H9 (cell line): ENCODE measurements at regions not wholly inside any gene's neighbourhood (a gene's known extent, or its start where the extent isn't known, plus 50 kb on each side); places are given as distances from the start of the nearest gene placed in this dataset.

ENCODE experiments used
- DNase-seq: peaks from one replicate; pipeline ENCODE4 v3.0.0-alpha.2; 2017
- H2AFZ ChIP-seq: one replicate; pipeline ENCODE4 v1.6.1; 2013; ENCODE audit warnings: mild to moderate bottlenecking, low read length, control low read depth, moderate library complexity
- H2AK5ac ChIP-seq: 2 replicates; pipeline ENCODE4 v1.6.1; 2013; ENCODE audit warnings: low read length, control low read depth, mixed read lengths; ENCODE audit not compliant: insufficient read length
- H2BK120ac ChIP-seq: one replicate; pipeline ENCODE4 v1.6.1; 2013; ENCODE audit warnings: low read depth, mild to moderate bottlenecking, low read length, control low read depth, inconsistent platforms; ENCODE audit not compliant: poor library complexity, severe bottlenecking
- H2BK12ac ChIP-seq: 2 replicates; pipeline ENCODE4 v1.6.1; 2013; ENCODE audit warnings: low read length, control low read depth, mixed read lengths, low read depth; ENCODE audit not compliant: insufficient read length
- H2BK15ac ChIP-seq: 2 replicates; pipeline ENCODE4 v1.6.1; 2013; ENCODE audit warnings: low read depth, low read length, control low read depth
- H2BK20ac ChIP-seq: one replicate; pipeline ENCODE4 v1.6.1; 2013; ENCODE audit warnings: low read depth, mild to moderate bottlenecking, low read length, control low read depth, inconsistent platforms; ENCODE audit not compliant: poor library complexity, severe bottlenecking
- H2BK5ac ChIP-seq: 2 replicates; pipeline ENCODE4 v1.6.1; 2013; ENCODE audit warnings: low read length, control low read depth, mixed read lengths; ENCODE audit not compliant: insufficient read length
- H3K14ac ChIP-seq: 2 replicates; pipeline ENCODE4 v1.6.1; 2013; ENCODE audit warnings: low read length, control low read depth; ENCODE audit not compliant: insufficient read depth
- H3K18ac ChIP-seq: 2 replicates; pipeline ENCODE4 v1.6.1; 2013; ENCODE audit warnings: low read depth, mild to moderate bottlenecking, mixed read lengths, low read length, control low read depth; ENCODE audit not compliant: insufficient read length
- H3K23ac ChIP-seq: 2 replicates; pipeline ENCODE4 v1.6.1; 2013; ENCODE audit warnings: low read length, control low read depth, mixed read lengths, low read depth; ENCODE audit not compliant: insufficient read length
- H3K23me2 ChIP-seq: 2 replicates; pipeline ENCODE4 v1.6.1; 2013; ENCODE audit warnings: low read depth, mild to moderate bottlenecking, mixed read lengths, low read length, control low read depth; ENCODE audit not compliant: insufficient read length, poor library complexity, severe bottlenecking
- H3K27ac ChIP-seq: 2 replicates; pipeline ENCODE4 v1.5.1; 2013; ENCODE audit warnings: low read length, control low read depth, mixed read lengths, low read depth; ENCODE audit not compliant: insufficient read length
- H3K27me3 ChIP-seq: 2 replicates; pipeline ENCODE4 v1.6.1; 2013; ENCODE audit warnings: low read length, control low read depth, inconsistent platforms; ENCODE audit not compliant: insufficient read depth
- H3K4ac ChIP-seq: 2 replicates; pipeline ENCODE4 v1.6.1; 2013; ENCODE audit warnings: low read depth, mild to moderate bottlenecking, control low read depth, inconsistent platforms, low read length, moderate library complexity
- H3K4me1 ChIP-seq: 2 replicates; pipeline ENCODE4 v1.6.1; 2013; ENCODE audit warnings: low read length, control low read depth, inconsistent platforms; ENCODE audit not compliant: insufficient read depth
- H3K4me2 ChIP-seq: 2 replicates; pipeline ENCODE4 v1.6.1; 2013; ENCODE audit warnings: low read length, control low read depth, mixed read lengths; ENCODE audit not compliant: insufficient read length, insufficient read depth
- H3K56ac ChIP-seq: 2 replicates; pipeline ENCODE4 v1.6.1; 2013; ENCODE audit warnings: low read depth, mild to moderate bottlenecking, mixed read lengths, low read length, control low read depth; ENCODE audit not compliant: insufficient read length
- H3K79me1 ChIP-seq: 2 replicates; pipeline ENCODE4 v1.6.1; 2013; ENCODE audit warnings: low read depth, mild to moderate bottlenecking, moderate library complexity, low read length, control low read depth, inconsistent platforms; ENCODE audit not compliant: insufficient read depth, poor library complexity, severe bottlenecking
- H3K79me2 ChIP-seq: 2 replicates; pipeline ENCODE4 v1.6.1; 2013; ENCODE audit warnings: low read length, control low read depth, inconsistent platforms; ENCODE audit not compliant: insufficient read depth
- H3K9ac ChIP-seq: 2 replicates; pipeline ENCODE4 v1.6.1; 2013; ENCODE audit warnings: low read length, control low read depth, mixed read lengths; ENCODE audit not compliant: insufficient read length; ENCODE audit errors: extremely low read depth
- H3K9me3 ChIP-seq: one replicate; pipeline ENCODE4 v1.6.1; 2013; ENCODE audit warnings: low read depth, low read length, inconsistent platforms; ENCODE audit not compliant: control insufficient read depth
- H3T11ph ChIP-seq: one replicate; pipeline ENCODE4 v1.6.1; 2013; ENCODE audit warnings: mild to moderate bottlenecking, low read length, control low read depth, inconsistent platforms
- H4K20me1 ChIP-seq: one replicate; pipeline ENCODE4 v1.6.1; 2013; ENCODE audit not compliant: control insufficient read depth, insufficient read length, insufficient read depth
- H4K5ac ChIP-seq: 2 replicates; pipeline ENCODE4 v1.6.1; 2013; ENCODE audit warnings: low read depth, mild to moderate bottlenecking, mixed read lengths, low read length, control low read depth; ENCODE audit not compliant: insufficient read length
- H4K8ac ChIP-seq: replicated peaks from 2 replicates; pipeline ENCODE4 v1.6.1; 2013; ENCODE audit warnings: low read length, control low read depth, mixed read lengths, low read depth; ENCODE audit not compliant: insufficient read length
- H4K91ac ChIP-seq: 2 replicates; pipeline ENCODE4 v1.6.1; 2013; ENCODE audit warnings: low read depth, mild to moderate bottlenecking, moderate library complexity, mixed read lengths, low read length, control low read depth; ENCODE audit not compliant: insufficient read length
- H3K27ac Mint-ChIP-seq, 3 experiments: 2 replicates in 2 of 3; 3 replicates in 1 of 3; pipeline ENCODE4 v1.8.0; 2020 to 2021; ENCODE audit warnings: mixed read lengths in 3 of 3, mild to moderate bottlenecking in 1 of 3, moderate library complexity in 1 of 3
- H3K27me3 Mint-ChIP-seq: 2 replicates; pipeline ENCODE4 v1.8.0; 2021; ENCODE audit warnings: low read depth, mild to moderate bottlenecking, moderate library complexity, mixed read lengths
- H3K36me3 Mint-ChIP-seq, 3 experiments: 2 replicates in 2 of 3; 3 replicates in 1 of 3; pipeline ENCODE4 v1.8.0; 2020 to 2021; ENCODE audit warnings: low read depth in 3 of 3, mixed read lengths in 3 of 3; ENCODE audit not compliant: insufficient read depth in 1 of 3
- H3K4me1 Mint-ChIP-seq, 2 experiments: 2 replicates each; pipeline ENCODE4 v1.8.0; 2020; ENCODE audit warnings: mixed read lengths in 2 of 2
- H3K4me3 Mint-ChIP-seq, 2 experiments: 2 replicates in 1 of 2; 3 replicates in 1 of 2; pipeline ENCODE4 v1.8.0; 2020 to 2021; ENCODE audit warnings: mild to moderate bottlenecking in 2 of 2, mixed read lengths in 2 of 2, moderate library complexity in 1 of 2
- H3K9me3 Mint-ChIP-seq, 2 experiments: 2 replicates in 1 of 2; 3 replicates in 1 of 2; pipeline ENCODE4 v1.8.0; 2020; ENCODE audit warnings: mild to moderate bottlenecking in 2 of 2, mixed read lengths in 2 of 2, moderate library complexity in 1 of 2
- WGBS: extraction: QIAGEN DNeasy Blood & Tissue Kit; methylation state at CpG from one replicate; pipeline ENCODE4 v1.1.7; 2013; ENCODE audit warnings: missing lambda C conversion rate, low lambda C conversion rate, mixed read lengths; ENCODE audit not compliant: insufficient read length; ENCODE audit errors: extremely low coverage; 5-methylcytosine and 5-hydroxymethylcytosine counted together
- TF ChIP-seq, protein P1 (sequence below): fragments of 200-600 bp; sonication (generic); conservative IDR thresholded peaks from 3 replicates; pipeline ENCODE4 v1.8.0; 2021; ENCODE audit warnings: antibody characterized with exemption, mild to moderate bottlenecking

DNA sequence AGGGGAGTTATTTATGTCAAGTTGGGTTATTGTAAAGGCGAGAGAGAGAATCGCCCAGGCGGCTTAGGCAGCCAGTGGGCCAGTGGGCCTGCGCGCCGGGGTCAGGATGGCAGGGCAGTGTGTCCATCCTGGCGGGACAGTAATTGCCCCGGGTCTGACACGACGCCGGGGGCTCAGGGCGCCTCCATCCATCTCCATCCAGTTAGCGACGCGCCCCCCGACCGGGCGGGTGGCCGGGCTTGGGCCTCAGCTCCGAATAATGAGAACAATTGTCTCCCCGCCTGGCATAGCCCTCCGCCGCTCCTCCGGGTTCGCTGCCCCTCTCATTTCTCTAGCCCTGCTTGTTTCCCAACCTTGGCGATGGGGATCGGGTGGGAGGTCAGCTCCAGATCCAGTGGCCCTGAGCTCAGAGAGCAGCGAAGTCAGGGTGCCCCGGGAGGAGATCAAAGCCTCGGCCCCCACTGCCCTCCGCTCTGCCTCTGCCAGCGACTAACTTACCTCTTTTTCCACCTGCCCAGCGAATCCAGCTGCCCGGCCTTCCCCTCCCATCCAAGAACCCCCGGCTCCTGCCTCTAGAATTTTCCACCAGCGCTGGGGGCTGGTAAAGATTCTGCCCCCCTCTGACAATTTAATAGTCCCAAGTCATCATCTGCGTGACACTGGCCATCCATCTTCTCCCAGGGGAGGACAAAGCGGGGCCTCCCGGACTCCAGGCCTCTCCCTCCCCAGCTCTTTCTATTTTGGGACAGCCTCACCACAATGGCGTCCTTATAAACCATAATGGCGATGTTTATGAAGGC is 56.9 kb upstream of the TMEM33 start:
- peak; percentile 39 for DNase-seq
- Histone ChIP-seq H2BK20ac (no peak overlapping the region), H3K4me2 (peak overlapping the region; percentile 55), H3K9ac (no peak overlapping the region), H3T11ph (no peak overlapping the region), H2BK120ac (no peak overlapping the region), H4K5ac (no peak overlapping the region), H3K4ac (no peak overlapping the region), H3K79me2 (no peaks in the 10 kb centered on the region), H3K23me2 (peaks cover 16% of the 10 kb centered on the region), H2BK12ac (no peak overlapping the region), H2AFZ (no peak overlapping the region), H4K20me1 (no peaks in the 10 kb centered on the region), H3K18ac (no peak overlapping the region), H3K14ac (no peak overlapping the region; the same call in 1 of the 2 replicates), H3K79me1 (no peaks in the 10 kb centered on the region), H2BK5ac (no peak overlapping the region), H3K23ac (no peak overlapping the region), H2AK5ac (no peak overlapping the region), H3K4me1 (no peaks in the 10 kb centered on the region; the same call in 1 of the 2 replicates), H4K91ac (no peak overlapping the region), H3K9me3 (no peaks in the 10 kb centered on the region), H3K27me3 (peaks cover 97% of the 10 kb centered on the region), H4K8ac (no peak overlapping the region), H2BK15ac (no peak overlapping the region), H3K27ac (no peak overlapping the region), H3K56ac (no peak overlapping the region)
- peaks cover 0 to 2% (median 0%) of the 10 kb centered on the region in 3 experiments; a peak in 1 of 7 replicates for H3K36me3 Mint-ChIP-seq
- peak overlapping the region in 1 of 2 experiments; percentile 74; a peak in 3 of 5 replicates for H3K4me3 Mint-ChIP-seq
- H3K27ac Mint-ChIP-seq = no peak overlapping the region
- no CpG with 5 or more reads among the region's 41 CpGs for WGBS
- H3K9me3 Mint-ChIP-seq = no peaks in the 10 kb centered on the region; a peak in 1 of 5 replicates
- peaks cover 100% of the 10 kb centered on the region for H3K27me3 Mint-ChIP-seq
- TF ChIP-seq, protein P1, sequence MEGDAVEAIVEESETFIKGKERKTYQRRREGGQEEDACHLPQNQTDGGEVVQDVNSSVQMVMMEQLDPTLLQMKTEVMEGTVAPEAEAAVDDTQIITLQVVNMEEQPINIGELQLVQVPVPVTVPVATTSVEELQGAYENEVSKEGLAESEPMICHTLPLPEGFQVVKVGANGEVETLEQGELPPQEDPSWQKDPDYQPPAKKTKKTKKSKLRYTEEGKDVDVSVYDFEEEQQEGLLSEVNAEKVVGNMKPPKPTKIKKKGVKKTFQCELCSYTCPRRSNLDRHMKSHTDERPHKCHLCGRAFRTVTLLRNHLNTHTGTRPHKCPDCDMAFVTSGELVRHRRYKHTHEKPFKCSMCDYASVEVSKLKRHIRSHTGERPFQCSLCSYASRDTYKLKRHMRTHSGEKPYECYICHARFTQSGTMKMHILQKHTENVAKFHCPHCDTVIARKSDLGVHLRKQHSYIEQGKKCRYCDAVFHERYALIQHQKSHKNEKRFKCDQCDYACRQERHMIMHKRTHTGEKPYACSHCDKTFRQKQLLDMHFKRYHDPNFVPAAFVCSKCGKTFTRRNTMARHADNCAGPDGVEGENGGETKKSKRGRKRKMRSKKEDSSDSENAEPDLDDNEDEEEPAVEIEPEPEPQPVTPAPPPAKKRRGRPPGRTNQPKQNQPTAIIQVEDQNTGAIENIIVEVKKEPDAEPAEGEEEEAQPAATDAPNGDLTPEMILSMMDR = no peak
- H3K4me1 Mint-ChIP-seq = peaks cover 29 to 50% of the 10 kb centered on the region in 2 experiments
